GM23338 (cell line): ENCODE measurements at regions not wholly inside any gene's neighbourhood (a gene's known extent, or its start where the extent isn't known, plus 50 kb on each side); places are given as distances from the start of the nearest gene placed in this dataset.

ENCODE experiments used
- ATAC-seq: fragments of 200-7000 bp; cut with Tn5 transposase; 3 replicates; pipeline ENCODE4 v1.9.1; 2020
- DNase-seq: peaks from one replicate; pipeline ENCODE4 v3.0.0-alpha.2; 2015; ENCODE audit warnings: low spot score
- H2AFZ ChIP-seq: fragments of 200-600 bp; sonication (generic); 2 replicates; pipeline ENCODE4 v1.8.0; 2016; ENCODE audit warnings: antibody characterized with exemption, mild to moderate bottlenecking, moderate library complexity
- H3F3A ChIP-seq: fragments of 200-600 bp; sonication (generic); replicated peaks from 2 replicates; pipeline ENCODE4 v1.8.0; 2017; ENCODE audit warnings: antibody characterized with exemption, mixed run types, low read depth
- H3K27ac ChIP-seq: fragments of 200-600 bp; sonication (generic); 2 replicates; pipeline ENCODE4 v1.6.1; 2016; ENCODE audit warnings: low read depth
- H3K27me3 ChIP-seq: fragments of 200-600 bp; sonication (generic); 2 replicates; pipeline ENCODE4 v1.8.0; 2016; ENCODE audit warnings: mild to moderate bottlenecking, mixed run types, moderate library complexity; ENCODE audit not compliant: insufficient read depth
- H3K36me3 ChIP-seq: fragments of 200-600 bp; sonication (generic); 2 replicates; pipeline ENCODE4 v1.8.0; 2016; ENCODE audit warnings: mild to moderate bottlenecking; ENCODE audit not compliant: insufficient read depth
- H3K4me1 ChIP-seq: fragments of 200-600 bp; sonication (generic); 2 replicates; pipeline ENCODE4 v1.8.0; 2016; ENCODE audit warnings: mild to moderate bottlenecking, moderate library complexity; ENCODE audit not compliant: insufficient read depth
- H3K4me2 ChIP-seq: fragments of 200-600 bp; sonication (generic); 2 replicates; pipeline ENCODE4 v1.7.1; 2017; ENCODE audit warnings: mixed run types
- H3K4me3 ChIP-seq: fragments of 200-600 bp; sonication (generic); 2 replicates; pipeline ENCODE4 v1.6.1; 2016; ENCODE audit warnings: mixed run types
- H3K79me2 ChIP-seq: fragments of 200-600 bp; sonication (generic); replicated peaks from 2 replicates; pipeline ENCODE4 v1.8.0; 2017; ENCODE audit warnings: mild to moderate bottlenecking; ENCODE audit not compliant: insufficient read depth
- H3K9me2 ChIP-seq: fragments of 200-600 bp; sonication (generic); 2 replicates; pipeline ENCODE4 v1.8.0; 2017; ENCODE audit not compliant: insufficient read depth
- H4K20me1 ChIP-seq: fragments of 200-600 bp; sonication (generic); replicated peaks from 2 replicates; pipeline ENCODE4 v1.8.0; 2017; ENCODE audit warnings: mild to moderate bottlenecking; ENCODE audit not compliant: insufficient read depth
- H3K27ac Mint-ChIP-seq: 2 replicates; pipeline ENCODE4 v1.8.0; 2020; ENCODE audit warnings: inconsistent platforms, mild to moderate bottlenecking, moderate library complexity, mixed read lengths
- H3K27me3 Mint-ChIP-seq: 3 replicates; pipeline ENCODE4 v1.8.0; 2022; ENCODE audit warnings: low read depth, mild to moderate bottlenecking, moderate library complexity, mixed read lengths, inconsistent platforms; ENCODE audit not compliant: insufficient read depth, poor library complexity
- H3K36me3 Mint-ChIP-seq: 3 replicates; pipeline ENCODE4 v1.8.0; 2021; ENCODE audit warnings: low read depth, mild to moderate bottlenecking, inconsistent platforms, moderate library complexity, mixed read lengths
- H3K4me1 Mint-ChIP-seq: 3 replicates; pipeline ENCODE4 v1.8.0; 2020; ENCODE audit warnings: mild to moderate bottlenecking, inconsistent platforms, mixed read lengths
- H3K4me3 Mint-ChIP-seq: 3 replicates; pipeline ENCODE4 v1.8.0; 2021; ENCODE audit warnings: moderate library complexity, mild to moderate bottlenecking, inconsistent platforms, mixed read lengths
- H3K9me3 Mint-ChIP-seq: 3 replicates; pipeline ENCODE4 v1.8.0; 2020; ENCODE audit warnings: moderate library complexity, mild to moderate bottlenecking, inconsistent platforms, mixed read lengths
- CREB1 ChIP-seq: fragments of 250-450 bp; sonication (Bioruptor Pico); IDR thresholded peaks from 2 replicates; pipeline ENCODE4 v1.5.0; 2020; ENCODE audit warnings: low read depth, mild to moderate bottlenecking, moderate library complexity
- CTCF ChIP-seq, 2 experiments: fragments of 200-600 bp in 1 of 2; sonication (generic) in 1 of 2; conservative IDR thresholded peaks; 2 replicates each; pipeline versions ENCODE4 v1.5.1 to v1.6.1; 2016 to 2017; ENCODE audit warnings: antibody characterized with exemption in 2 of 2, low read depth in 2 of 2, mild to moderate bottlenecking in 2 of 2, moderate library complexity in 1 of 2
- ETS1 ChIP-seq: IDR thresholded peaks from 2 replicates; pipeline ENCODE4 v1.6.1; 2016; ENCODE audit warnings: antibody characterized with exemption
- EZH2 ChIP-seq: fragments of 200-600 bp; sonication (generic); IDR thresholded peaks from one replicate; pipeline ENCODE4 v1.8.0; 2017; ENCODE audit warnings: antibody characterized with exemption, mild to moderate bottlenecking, low read depth; ENCODE audit not compliant: unreplicated experiment
- EZH2phosphoT487 ChIP-seq: fragments of 200-600 bp; sonication (generic); IDR thresholded peaks from one replicate; pipeline ENCODE4 v1.8.1; 2018; ENCODE audit warnings: antibody characterized with exemption; ENCODE audit not compliant: unreplicated experiment
- JUNB ChIP-seq: IDR thresholded peaks from one replicate; pipeline ENCODE4 v1.6.1; 2016; ENCODE audit warnings: antibody characterized with exemption; ENCODE audit not compliant: unreplicated experiment
- POLR2AphosphoS5 ChIP-seq: IDR thresholded peaks from 2 replicates; pipeline ENCODE4 v1.6.1; 2016; ENCODE audit warnings: antibody characterized with exemption, low read depth
- STAT1 ChIP-seq: IDR thresholded peaks from one replicate; pipeline ENCODE4 v1.6.1; 2016; ENCODE audit warnings: antibody characterized with exemption; ENCODE audit not compliant: unreplicated experiment
- ZNF114 ChIP-seq: fragments of 250-450 bp; sonication (Bioruptor Pico); IDR thresholded peaks from 2 replicates; pipeline ENCODE4 v1.5.0; 2020; ENCODE audit warnings: mild to moderate bottlenecking, moderate library complexity
- ZNF331 ChIP-seq: fragments of 250-450 bp; sonication (Bioruptor Pico); IDR thresholded peaks from 2 replicates; pipeline ENCODE4 v1.5.0; 2020; ENCODE audit warnings: low read depth, mild to moderate bottlenecking, moderate library complexity
- ZNF462 ChIP-seq: fragments of 250-450 bp; sonication (Bioruptor Pico); IDR thresholded peaks from 2 replicates; pipeline ENCODE4 v1.5.0; 2020; ENCODE audit warnings: mild to moderate bottlenecking, moderate library complexity

- TF ChIP-seq CTCF (conservative IDR thresholded peaks at IDR 0.05; ENCODE audit: low read depth in 2 of 2), result no peak
- no peak for TF ChIP-seq ETS1
- TF ChIP-seq CREB1, result no peak
- no peak for TF ChIP-seq STAT1
- TF ChIP-seq POLR2AphosphoS5, result no peak
Observed at GRCh38 chr5:100252944-100253343, 282.2 kb upstream of the FAM174A start (continued).

GRCh38 chr5:100252037-100252436, 283.1 kb upstream of the FAM174A start:
- no peak overlapping the region for H2AFZ ChIP-seq
- no peaks in the 10 kb centered on the region for H3K79me2 ChIP-seq
- no peaks in the 10 kb centered on the region for H3F3A ChIP-seq
- ATAC-seq (no peak), DNase-seq (no peak)
- peaks cover 4% of the 10 kb centered on the region; the same call in 1 of the 3 replicates for H3K4me1 Mint-ChIP-seq
- no peak overlapping the region for H3K27ac ChIP-seq
- H3K27me3 Mint-ChIP-seq, result no peaks in the 10 kb centered on the region
- H3K4me1 ChIP-seq, result peaks cover 6% of the 10 kb centered on the region; the same call in 1 of the 2 replicates
- H3K4me3 ChIP-seq, result no peak overlapping the region
- peaks cover 14% of the 10 kb centered on the region; the same call in 1 of the 2 replicates for H3K9me2 ChIP-seq
- H3K4me2 ChIP-seq, result no peak overlapping the region
- no peaks in the 10 kb centered on the region for H3K36me3 Mint-ChIP-seq
- H3K27ac Mint-ChIP-seq, result no peak overlapping the region
- H4K20me1 ChIP-seq, result no peaks in the 10 kb centered on the region
- no peak overlapping the region for H3K4me3 Mint-ChIP-seq
- H3K36me3 ChIP-seq, result no peaks in the 10 kb centered on the region
- no peaks in the 10 kb centered on the region for H3K27me3 ChIP-seq
- no peaks in the 10 kb centered on the region for H3K9me3 Mint-ChIP-seq
- TF ChIP-seq EZH2, result no peak
- no peak for TF ChIP-seq EZH2phosphoT487
- no peak for TF ChIP-seq ZNF114
- no peak for TF ChIP-seq STAT1
- no peak for TF ChIP-seq ZNF331
- no peak for TF ChIP-seq CTCF (conservative IDR thresholded peaks at IDR 0.05; ENCODE audit: low read depth in 2 of 2)
- no peak for TF ChIP-seq POLR2AphosphoS5
- no peak for TF ChIP-seq ZNF462
- no peak for TF ChIP-seq CREB1
- no peak for TF ChIP-seq JUNB
